Activated B cell treated with CpG ODN at 0.5 μM for 24 hours (primary cell): ENCODE measurements at regions not wholly inside any gene's neighbourhood (a gene's known extent, or its start where the extent isn't known, plus 50 kb on each side); places are given as distances from the start of the nearest gene placed in this dataset.

Experiments
- ATAC-seq: fragments of 200-7000 bp; cut with Tn5 transposase; one replicate; pipeline ENCODE4 v1.10.0; 2021; ENCODE audit warnings: low read depth, mild to moderate bottlenecking, moderate library complexity
- CTCF ChIA-PET: fragments of 350-600 bp; sonication (Branson Sonifier 250); formaldehyde crosslinking; loops from one replicate; lab custom pipeline; 2021; ENCODE audit warnings: antibody characterized with exemption; lab: Charles Lee
- POLR2A ChIA-PET: fragments of 350-600 bp; sonication (Branson Sonifier 250); formaldehyde crosslinking; loops from one replicate; lab custom pipeline; 2021; ENCODE audit warnings: antibody characterized with exemption; lab: Charles Lee
- DNase-seq: peaks from one replicate; pipeline ENCODE4 v3.0.0; 2022
- H3K27ac Mint-ChIP-seq: one replicate; pipeline ENCODE4 v1.8.0; 2020; ENCODE audit warnings: mixed read lengths
- H3K27me3 Mint-ChIP-seq: one replicate; pipeline ENCODE4 v1.8.0; 2021; ENCODE audit warnings: mixed read lengths
- H3K36me3 Mint-ChIP-seq: one replicate; pipeline ENCODE4 v1.8.0; 2021; ENCODE audit warnings: low read depth, mixed read lengths
- H3K4me1 Mint-ChIP-seq: one replicate; pipeline ENCODE4 v1.8.0; 2021; ENCODE audit warnings: mixed read lengths
- H3K4me3 Mint-ChIP-seq: one replicate; pipeline ENCODE4 v1.8.0; 2020; ENCODE audit warnings: mild to moderate bottlenecking, mixed read lengths
- H3K9me3 Mint-ChIP-seq: one replicate; pipeline ENCODE4 v1.8.0; 2020; ENCODE audit warnings: mixed read lengths
- intact Hi-C: fragments of 100-400 bp; cut with micrococcal nuclease; formaldehyde crosslinking; loops from one replicate; pipeline ENCODE4 v1.15.1; 2024
- TF ChIP-seq, protein P1 (sequence below): fragments of 200-600 bp; IDR thresholded peaks from one replicate; pipeline ENCODE4 v1.8.0; 2022; ENCODE audit warnings: antibody characterized with exemption, mild to moderate bottlenecking

DNA sequence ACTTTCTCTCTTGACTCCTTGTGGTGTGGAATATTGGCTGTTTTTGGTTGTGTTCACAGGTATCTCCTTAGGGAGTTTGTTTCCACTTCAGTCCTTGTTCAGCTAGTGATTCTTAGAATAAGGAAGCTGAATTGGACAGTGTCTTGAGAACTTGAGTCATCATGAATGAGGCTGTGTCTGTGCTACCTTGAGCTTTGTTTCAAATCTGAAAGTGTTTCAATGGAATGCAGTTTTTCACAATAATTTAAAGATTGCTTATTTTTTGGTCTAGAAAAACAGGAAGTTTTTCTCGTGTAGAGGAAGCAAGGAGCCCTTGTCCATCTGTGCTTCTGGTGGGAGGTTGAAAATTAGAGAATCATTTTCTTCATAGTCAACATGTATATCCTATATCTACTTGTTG, 76.5 kb downstream of the ZNF518B start:
- ChIA-PET CTCF (no interaction called here), POLR2A (no interaction called here)
- H3K27ac Mint-ChIP-seq, result no peak overlapping the region

GRCh38 chr4:10371869-10372471, 85.3 kb downstream of the ZNF518B start:
- Mint-ChIP-seq H3K4me3 (no peak overlapping the region), H3K4me1 (no peaks in the 10 kb centered on the region), H3K27ac (no peak overlapping the region), H3K9me3 (no peaks in the 10 kb centered on the region), H3K36me3 (no peaks in the 10 kb centered on the region), H3K27me3 (peaks cover 2% of the 10 kb centered on the region)
- TF ChIP-seq, protein P1, sequence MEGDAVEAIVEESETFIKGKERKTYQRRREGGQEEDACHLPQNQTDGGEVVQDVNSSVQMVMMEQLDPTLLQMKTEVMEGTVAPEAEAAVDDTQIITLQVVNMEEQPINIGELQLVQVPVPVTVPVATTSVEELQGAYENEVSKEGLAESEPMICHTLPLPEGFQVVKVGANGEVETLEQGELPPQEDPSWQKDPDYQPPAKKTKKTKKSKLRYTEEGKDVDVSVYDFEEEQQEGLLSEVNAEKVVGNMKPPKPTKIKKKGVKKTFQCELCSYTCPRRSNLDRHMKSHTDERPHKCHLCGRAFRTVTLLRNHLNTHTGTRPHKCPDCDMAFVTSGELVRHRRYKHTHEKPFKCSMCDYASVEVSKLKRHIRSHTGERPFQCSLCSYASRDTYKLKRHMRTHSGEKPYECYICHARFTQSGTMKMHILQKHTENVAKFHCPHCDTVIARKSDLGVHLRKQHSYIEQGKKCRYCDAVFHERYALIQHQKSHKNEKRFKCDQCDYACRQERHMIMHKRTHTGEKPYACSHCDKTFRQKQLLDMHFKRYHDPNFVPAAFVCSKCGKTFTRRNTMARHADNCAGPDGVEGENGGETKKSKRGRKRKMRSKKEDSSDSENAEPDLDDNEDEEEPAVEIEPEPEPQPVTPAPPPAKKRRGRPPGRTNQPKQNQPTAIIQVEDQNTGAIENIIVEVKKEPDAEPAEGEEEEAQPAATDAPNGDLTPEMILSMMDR, result no peak
- DNase-seq (no peak), ATAC-seq (no peak)
- intact Hi-C loops, result no loop called here
- CTCF ChIA-PET, result no interaction called here
- POLR2A ChIA-PET, result no interaction called here

More for the DNA sequence above, 76.5 kb downstream of the ZNF518B start:
- ATAC-seq (no peak), DNase-seq (no peak)
- H3K36me3 Mint-ChIP-seq, result no peaks in the 10 kb centered on the region
- H3K4me3 Mint-ChIP-seq, result no peak overlapping the region
- H3K9me3 Mint-ChIP-seq, result no peaks in the 10 kb centered on the region
- TF ChIP-seq, protein P1, result no peak
- H3K27me3 Mint-ChIP-seq, result peaks cover 3% of the 10 kb centered on the region
- no peaks in the 10 kb centered on the region for H3K4me1 Mint-ChIP-seq
- intact Hi-C loops, result no loop called here

- POLR2A ChIA-PET, result no interaction called here
- Mint-ChIP-seq H3K9me3 (no peaks in the 10 kb centered on the region), H3K27me3 (peaks cover 3% of the 10 kb centered on the region)
Measured at GRCh38 chr4:10371121-10371520, 86.1 kb downstream of the ZNF518B start.

DNA sequence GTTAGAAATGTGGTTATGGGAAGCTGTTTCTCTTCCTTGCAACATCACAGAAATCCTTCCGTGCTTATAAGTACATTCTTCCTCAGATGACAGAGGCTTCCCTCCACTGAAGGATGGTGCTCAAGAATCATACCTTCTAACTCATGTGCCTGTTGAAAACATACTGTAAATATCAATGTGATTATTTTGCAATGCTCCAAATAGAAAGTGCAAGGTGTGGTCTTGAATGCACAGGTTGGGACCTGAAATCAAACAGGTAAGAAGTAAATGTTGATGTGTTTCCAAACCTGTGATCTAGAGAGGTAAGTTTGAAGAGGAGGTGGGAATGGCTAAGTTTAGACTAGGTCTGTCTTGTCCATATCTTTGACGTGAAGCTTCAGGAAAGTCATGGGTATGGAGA, 87.7 kb downstream of the ZNF518B start:
- DNase-seq (no peak), ATAC-seq (no peak)
- TF ChIP-seq, protein P1, result no peak
- Mint-ChIP-seq H3K27ac (no peak overlapping the region), H3K4me3 (no peak overlapping the region), H3K27me3 (peaks cover 3% of the 10 kb centered on the region), H3K9me3 (no peaks in the 10 kb centered on the region), H3K4me1 (no peaks in the 10 kb centered on the region), H3K36me3 (no peaks in the 10 kb centered on the region)
- ChIA-PET POLR2A (no interaction called here), CTCF (no interaction called here)
- intact Hi-C loops, result no loop called here

More at GRCh38 chr4:10371121-10371520, 86.1 kb downstream of the ZNF518B start:
- TF ChIP-seq, protein P1, result no peak
- Mint-ChIP-seq H3K4me1 (no peaks in the 10 kb centered on the region), H3K36me3 (no peaks in the 10 kb centered on the region), H3K4me3 (no peak overlapping the region), H3K27ac (no peak overlapping the region)
- no peak for DNase-seq
- intact Hi-C loops, result no loop called here
- CTCF ChIA-PET, result no interaction called here
- no peak for ATAC-seq

DNA sequence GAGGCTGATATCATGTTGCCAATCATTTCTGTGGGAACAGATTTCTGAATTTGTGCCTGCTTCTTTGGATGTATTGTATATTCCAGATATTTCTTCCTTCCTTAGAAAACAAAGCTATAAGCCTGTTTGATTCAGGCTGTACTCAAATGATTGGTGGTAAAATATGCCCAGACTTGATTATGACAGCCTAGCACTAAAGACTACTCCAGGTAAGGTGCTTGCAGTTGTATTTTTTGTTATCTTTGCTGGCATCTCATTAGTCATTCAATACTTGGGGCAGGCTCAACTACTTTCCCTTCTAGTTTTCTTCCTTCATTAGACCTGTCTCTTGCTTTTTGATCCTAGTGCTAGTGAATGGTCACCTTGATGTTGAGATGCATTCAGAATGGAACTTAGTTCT, 90.6 kb downstream of the ZNF518B start:
- no peak overlapping the region for H3K4me3 Mint-ChIP-seq
- no peak for ATAC-seq
- H3K27ac Mint-ChIP-seq, result no peak overlapping the region
- no peaks in the 10 kb centered on the region for H3K9me3 Mint-ChIP-seq
- no peaks in the 10 kb centered on the region for H3K4me1 Mint-ChIP-seq
- no peak for DNase-seq
- TF ChIP-seq, protein P1, result no peak
- H3K27me3 Mint-ChIP-seq, result peaks cover 9% of the 10 kb centered on the region
- ChIA-PET CTCF (no interaction called here), POLR2A (no interaction called here)
- H3K36me3 Mint-ChIP-seq, result no peaks in the 10 kb centered on the region
- intact Hi-C loops, result no loop called here
